ENCODE measurements at regions not wholly inside any gene's neighbourhood (a gene's known extent, or its start where the extent isn't known, plus 50 kb on each side); places are given as distances from the start of the nearest gene placed in this dataset.

- TF ChIP-seq POLR2A (IDR thresholded peaks at IDR 0.05; ENCODE audit: low read length) (no peak), GATA1 (IDR thresholded peaks at IDR 0.05; ENCODE audit: low read depth, low read length) (no peak)
These were observed 314.7 kb downstream of the EPM2A start for GRCh38 chr6:145420599-145420998.
